GM12891 (cell line): ENCODE measurements at regions not wholly inside any gene's neighbourhood (a gene's known extent, or its start where the extent isn't known, plus 50 kb on each side); places are given as distances from the start of the nearest gene placed in this dataset.
"Not testable (repeated sequence)": the region's sequence is repeated elsewhere in the genome, so short reads cannot be mapped to it uniquely, and the experiment has no call there.

Experiments
- DNase-seq: peaks from one replicate; pipeline ENCODE4 v3.0.0; 2011; ENCODE audit warnings: low spot score; ENCODE audit not compliant: insufficient read length
- FAIRE-seq: peaks from 2 replicates; lab custom pipeline; 2011; peaks lifted over from hg19 to GRCh38; lab: Jason Lieb, UNC
- PAX5 ChIP-seq: IDR thresholded peaks from 2 replicates; pipeline ENCODE4 v1.6.1; 2011; ENCODE audit warnings: low read length, moderate library complexity, mild to moderate bottlenecking; ENCODE audit not compliant: insufficient read depth, severe bottlenecking
- POLR2A ChIP-seq: IDR thresholded peaks from 2 replicates; pipeline ENCODE4 v1.6.1; 2011; ENCODE audit warnings: low read depth, low read length, control low read depth
- POLR2AphosphoS5 ChIP-seq: IDR thresholded peaks from 2 replicates; pipeline ENCODE4 v1.6.1; 2011; ENCODE audit warnings: low read depth, low read length, control low read depth
- POU2F2 ChIP-seq: IDR thresholded peaks from 2 replicates; pipeline ENCODE4 v1.6.1; 2011; ENCODE audit warnings: low read depth, mild to moderate bottlenecking, control low read depth, low read length, moderate library complexity
- SPI1 ChIP-seq: IDR thresholded peaks from 2 replicates; pipeline ENCODE4 v1.6.1; 2011; ENCODE audit warnings: low read depth, low read length, control low read depth
- TAF1 ChIP-seq: IDR thresholded peaks from 2 replicates; pipeline ENCODE4 v1.6.1; 2011; ENCODE audit warnings: low read depth, low read length, control low read depth

DNA sequence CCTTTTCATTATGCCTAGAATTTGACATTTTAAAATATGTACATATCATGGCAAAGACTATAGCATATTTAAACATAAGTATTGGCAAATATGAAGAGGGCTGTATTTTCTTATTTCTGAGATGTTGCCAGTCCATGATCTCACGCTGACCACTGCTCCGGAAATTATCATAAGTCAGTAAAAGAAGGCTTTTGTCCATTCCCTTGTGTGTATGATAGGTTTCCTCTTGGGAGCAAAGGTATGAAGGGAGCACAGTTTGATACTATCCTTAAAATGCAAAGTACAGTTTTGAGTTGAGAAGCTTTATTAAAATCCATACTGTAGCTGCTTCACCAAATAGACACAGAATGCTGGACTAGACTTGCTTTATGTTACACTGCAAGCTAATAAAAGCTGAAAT is 52.6 kb upstream of the AGA start:
- TF ChIP-seq TAF1, result no peak
- TF ChIP-seq PAX5, result no peak
- TF ChIP-seq POLR2AphosphoS5, result no peak
- TF ChIP-seq POLR2A, result no peak
- TF ChIP-seq POU2F2, result no peak
- no peak for TF ChIP-seq SPI1
- DNase-seq, result no peak
- no peak for FAIRE-seq

DNA sequence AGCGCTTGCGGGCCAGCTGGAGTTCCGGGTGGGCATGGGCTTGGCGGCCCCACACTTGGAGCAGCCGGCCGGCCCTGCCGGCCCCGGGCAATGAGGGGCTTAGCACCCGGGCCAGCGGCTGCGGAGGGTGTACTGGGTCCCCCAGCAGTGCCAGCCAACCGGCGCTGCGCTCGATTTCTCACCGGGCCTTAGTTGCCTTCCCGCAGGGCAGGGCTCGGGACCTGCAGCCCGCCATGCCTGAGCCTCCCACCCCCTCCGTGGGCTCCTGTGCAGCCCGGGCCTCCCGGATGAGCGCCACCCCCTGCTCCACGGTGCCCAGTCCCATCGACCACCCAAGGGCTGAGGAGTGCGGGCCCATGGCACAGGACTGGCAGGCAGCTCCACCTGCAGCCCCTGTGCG is 53.4 kb upstream of the AGA start:
- not testable (repeated sequence) for DNase-seq, FAIRE-seq

DNA sequence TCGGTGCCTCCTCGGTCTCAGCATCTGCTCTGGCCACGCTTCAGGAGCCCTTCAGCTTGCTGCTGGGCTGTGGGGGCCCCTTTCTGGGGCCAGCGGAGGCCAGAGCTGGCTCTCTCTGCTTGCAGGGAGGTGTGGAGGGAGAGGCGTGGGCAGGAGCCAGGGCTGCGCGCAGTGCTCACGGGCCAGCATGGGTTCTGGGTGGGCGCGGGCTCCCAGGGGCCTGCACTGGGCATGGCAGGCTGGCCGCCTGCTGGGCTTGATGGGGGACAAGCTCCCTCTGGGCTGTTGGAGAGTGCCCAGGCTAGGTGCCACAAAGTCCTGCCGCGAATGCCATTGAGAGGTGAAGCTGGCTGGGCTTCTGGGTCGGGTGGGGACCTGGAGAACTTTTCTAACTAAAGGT is 57.3 kb upstream of the AGA start:
- FAIRE-seq (no peak), DNase-seq (no peak)
- TF ChIP-seq TAF1 (no peak), PAX5 (no peak), POLR2AphosphoS5 (no peak), POU2F2 (no peak), POLR2A (no peak), SPI1 (no peak)

DNA sequence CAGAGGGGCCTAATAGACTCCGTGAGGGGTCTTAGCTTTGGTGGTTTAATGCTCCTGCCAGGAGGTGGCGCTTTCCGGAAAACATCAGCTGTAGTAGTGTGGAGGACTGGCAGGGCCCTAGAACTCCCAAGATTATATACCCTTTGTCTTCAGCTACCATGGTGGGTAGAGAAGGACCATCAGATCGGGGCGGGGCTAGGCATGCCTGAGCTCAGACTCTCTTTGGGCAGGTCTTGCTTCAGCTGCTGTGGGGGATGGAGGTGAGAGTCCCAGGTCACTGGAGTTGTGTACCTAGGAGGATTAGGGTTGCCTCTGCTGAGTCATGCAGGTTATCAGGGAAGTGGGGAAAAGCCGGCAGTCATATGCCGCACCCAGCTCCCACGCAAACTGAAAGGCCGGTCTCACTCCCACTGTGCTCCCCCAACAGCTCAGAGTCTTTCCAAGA is 63.0 kb upstream of the AGA start:
- FAIRE-seq, result no peak
- TF ChIP-seq POLR2A, result no peak
- no peak for TF ChIP-seq TAF1
- TF ChIP-seq PAX5, result no peak
- no peak for TF ChIP-seq SPI1
- TF ChIP-seq POU2F2, result no peak
- no peak for DNase-seq

DNA sequence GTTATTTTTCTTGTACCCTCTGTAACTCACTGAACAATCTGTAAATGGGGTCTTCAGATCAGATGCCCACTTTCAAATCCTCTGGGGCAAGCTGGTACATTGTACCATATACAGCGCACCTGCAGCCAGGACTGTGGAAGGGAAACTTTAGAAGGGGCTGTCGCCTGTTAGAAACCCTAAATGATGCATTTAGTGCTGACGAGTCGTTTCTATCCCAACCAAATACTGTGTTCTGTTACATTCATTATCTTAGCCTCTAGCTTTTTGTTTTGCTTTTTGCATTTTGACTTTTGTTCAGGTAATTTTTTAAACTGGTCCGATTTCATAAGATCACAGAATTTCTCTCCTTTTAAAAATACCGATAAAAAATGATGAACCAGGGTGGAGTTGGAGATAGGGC is 66.4 kb upstream of the AGA start:
- FAIRE-seq (no peak), DNase-seq (no peak)
- TF ChIP-seq POU2F2 (no peak), SPI1 (no peak), PAX5 (no peak), TAF1 (no peak), POLR2AphosphoS5 (no peak), POLR2A (no peak)

DNA sequence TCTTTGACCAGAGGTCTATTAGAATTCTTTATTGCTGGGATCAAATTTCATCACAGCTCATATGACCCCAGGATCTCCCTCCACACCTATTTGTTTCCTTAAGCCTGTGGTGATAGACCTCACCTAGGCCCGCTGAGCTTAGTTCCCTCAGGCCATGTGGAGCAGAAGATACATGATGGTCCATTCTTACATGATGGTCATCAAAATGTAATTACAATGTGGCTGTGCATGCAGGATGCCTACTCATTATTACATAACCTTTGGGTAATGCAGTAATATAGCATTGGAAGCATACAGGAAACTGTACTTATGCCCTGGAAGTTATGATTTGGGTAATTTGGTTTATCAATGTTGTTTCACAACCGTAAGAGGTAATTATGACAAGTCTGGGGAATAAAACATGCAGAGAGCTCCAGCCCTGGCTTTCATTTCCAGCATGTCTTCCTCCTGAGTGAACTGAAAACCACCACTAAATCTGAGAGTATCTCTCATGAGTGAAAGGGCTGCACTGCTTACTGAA is 67.0 kb upstream of the AGA start:
- no peak for TF ChIP-seq SPI1
- TF ChIP-seq TAF1, result no peak
- TF ChIP-seq POU2F2, result no peak
- TF ChIP-seq PAX5, result no peak
- TF ChIP-seq POLR2A, result no peak
- TF ChIP-seq POLR2AphosphoS5, result no peak
- DNase-seq, result no peak
- FAIRE-seq, result no peak

DNA sequence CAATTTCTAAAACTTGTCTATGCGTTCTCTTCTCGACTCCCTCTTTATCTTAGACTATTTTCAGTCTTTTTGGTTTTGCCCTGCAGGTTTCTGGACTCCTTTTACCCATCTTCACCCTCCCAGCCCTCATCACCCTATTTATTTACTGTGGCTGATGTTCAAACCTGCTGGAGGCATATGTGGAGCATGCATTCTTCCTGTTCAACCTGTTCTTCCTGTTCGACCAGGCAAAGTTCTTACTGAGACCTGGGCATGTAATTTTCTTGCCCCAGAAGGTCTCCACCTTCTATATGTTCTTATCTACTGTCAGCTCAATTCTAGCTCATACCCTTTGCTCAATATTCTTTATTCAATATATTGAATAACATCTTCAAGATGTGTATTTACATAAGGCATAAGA is 69.4 kb upstream of the AGA start:
- FAIRE-seq, result no peak
- TF ChIP-seq SPI1 (no peak), POU2F2 (no peak), PAX5 (no peak), POLR2AphosphoS5 (no peak), TAF1 (no peak), POLR2A (no peak)
- DNase-seq, result no peak

DNA sequence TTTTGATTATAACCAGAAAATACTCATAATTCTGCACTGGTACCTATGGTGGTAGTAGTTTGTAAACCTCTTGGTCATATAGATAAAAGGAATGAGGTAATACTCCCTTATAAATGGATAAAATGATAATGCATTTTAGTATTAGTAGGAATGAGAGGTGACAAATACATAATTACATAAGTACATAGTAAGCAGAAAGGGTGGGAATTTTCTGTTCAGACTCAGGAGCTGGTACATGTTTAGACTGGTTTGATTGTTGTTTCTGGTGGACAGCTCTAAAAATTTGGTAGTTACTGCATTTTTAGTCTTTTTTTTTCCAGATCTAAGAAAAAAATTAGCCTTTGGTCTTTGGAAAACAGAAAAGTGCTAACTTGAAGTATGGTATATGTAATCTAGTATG is 70.4 kb upstream of the AGA start:
- FAIRE-seq, result no peak
- no peak for DNase-seq
- TF ChIP-seq POLR2AphosphoS5 (no peak), POLR2A (no peak), POU2F2 (no peak), PAX5 (no peak), SPI1 (no peak), TAF1 (no peak)

DNA sequence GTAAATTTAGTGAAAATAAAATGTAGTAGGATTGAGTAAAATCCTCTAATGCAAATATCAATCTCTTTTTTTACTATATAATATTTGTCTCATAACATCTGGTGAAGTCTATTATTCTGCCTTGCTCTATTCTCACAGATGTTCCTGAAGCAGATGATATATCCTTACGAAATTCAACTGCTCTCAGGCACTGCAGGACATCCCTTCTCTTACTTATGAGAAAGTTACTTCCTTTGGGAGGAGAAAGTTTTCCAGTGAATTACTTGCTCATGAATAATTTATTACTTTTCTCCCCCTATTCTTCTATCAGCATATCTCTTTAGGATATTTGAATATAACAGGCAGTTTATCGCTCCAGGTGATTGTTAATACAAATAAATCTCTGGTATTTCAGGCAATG is 75.6 kb upstream of the AGA start:
- TF ChIP-seq SPI1 (no peak), POU2F2 (no peak), POLR2AphosphoS5 (no peak), PAX5 (no peak), TAF1 (no peak), POLR2A (no peak)
- DNase-seq (no peak), FAIRE-seq (no peak)

DNA sequence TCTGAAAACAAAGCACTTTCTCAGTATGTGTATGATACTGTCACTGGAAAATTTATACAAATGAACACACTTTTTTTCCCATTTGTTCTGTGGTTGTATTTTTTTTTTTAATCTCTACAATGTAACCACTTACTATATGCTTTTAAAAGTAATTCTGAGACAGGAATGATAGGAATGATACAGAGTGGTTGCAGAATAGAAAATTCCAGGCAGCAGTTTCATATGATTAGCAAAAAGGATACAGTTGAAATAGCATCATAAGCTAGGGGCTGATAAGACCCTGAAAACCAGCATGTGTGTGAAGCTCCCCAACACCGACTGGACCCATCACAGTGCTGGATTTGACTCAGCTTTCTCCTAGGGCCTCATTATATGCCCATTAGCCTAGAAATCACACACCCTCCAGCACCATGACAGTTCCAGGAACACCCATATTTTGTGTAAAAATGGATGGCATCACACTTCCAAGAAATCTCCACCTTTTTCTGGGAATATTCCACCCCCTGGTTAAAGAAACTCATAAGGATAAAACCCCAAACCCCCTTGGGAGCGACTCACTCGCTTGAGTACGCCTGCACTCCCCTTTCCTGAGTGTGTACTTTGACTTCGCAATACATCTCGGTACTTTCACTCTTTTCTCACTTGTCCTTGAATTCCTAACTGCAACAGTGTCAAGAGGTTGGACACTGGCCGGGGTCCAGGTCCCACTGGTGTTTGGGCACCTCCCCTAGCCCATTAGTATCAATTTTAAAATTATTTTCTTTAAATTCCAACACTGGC is 77.4 kb upstream of the AGA start:
- FAIRE-seq, result no peak
- DNase-seq, result no peak
- TF ChIP-seq SPI1 (no peak), POLR2AphosphoS5 (no peak), PAX5 (no peak), POU2F2 (no peak), TAF1 (no peak), POLR2A (no peak)
